HG02852 (cell line): ENCODE measurements at regions not wholly inside any gene's neighbourhood (a gene's known extent, or its start where the extent isn't known, plus 50 kb on each side); places are given as distances from the start of the nearest gene placed in this dataset.
"Not testable (repeated sequence)": the region's sequence is repeated elsewhere in the genome, so short reads cannot be mapped to it uniquely, and the experiment has no call there.

Source experiments
- ATAC-seq: cut with Tn5 transposase; IDR thresholded peaks from one replicate; pipeline ENCODE4 v1.9.1; 2021; ENCODE audit warnings: mild to moderate bottlenecking, moderate library complexity; ENCODE audit not compliant: unreplicated experiment

- no peak for ATAC-seq
Measured at GRCh38 chr9:71286146-71286545, 164.7 kb upstream of the TRPM3 start.

- peak; percentile 79 for ATAC-seq
Measured at GRCh38 chr9:71285191-71285656, 163.8 kb upstream of the TRPM3 start.

- ATAC-seq = not testable (repeated sequence)
Measured at GRCh38 chr9:71282116-71282515, 160.7 kb upstream of the TRPM3 start.

GRCh38 chr9:71279151-71279739, 157.8 kb upstream of the TRPM3 start:
- ATAC-seq = no peak

GRCh38 chr9:71273613-71274012, 152.2 kb upstream of the TRPM3 start:
- ATAC-seq = no peak

GRCh38 chr9:71271602-71272001, 150.2 kb upstream of the TRPM3 start:
- no peak for ATAC-seq

GRCh38 chr9:71270554-71270953, 149.1 kb upstream of the TRPM3 start:
- no peak for ATAC-seq

- ATAC-seq = no peak
Measured at GRCh38 chr9:71269859-71270258, 148.4 kb upstream of the TRPM3 start.

GRCh38 chr9:71268871-71269635, 147.6 kb upstream of the TRPM3 start:
- no peak for ATAC-seq

- ATAC-seq = no peak
Measured at GRCh38 chr9:71263451-71263850, 142.0 kb upstream of the TRPM3 start.

GRCh38 chr9:71260419-71260818, 139.0 kb upstream of the TRPM3 start:
- not testable (repeated sequence) for ATAC-seq

GRCh38 chr9:71254592-71255277, 133.3 kb upstream of the TRPM3 start:
- ATAC-seq = no peak

GRCh38 chr9:71253011-71253410, 131.6 kb upstream of the TRPM3 start:
- no peak for ATAC-seq

- ATAC-seq = no peak
Measured at GRCh38 chr9:71250581-71250980, 129.2 kb upstream of the TRPM3 start.

GRCh38 chr9:71249729-71250317, 128.4 kb upstream of the TRPM3 start:
- ATAC-seq = peak; percentile 79

GRCh38 chr9:71245651-71246050, 124.2 kb upstream of the TRPM3 start:
- no peak for ATAC-seq

- ATAC-seq = no peak
Measured at GRCh38 chr9:71243951-71244350, 122.5 kb upstream of the TRPM3 start.

- no peak for ATAC-seq
Measured at GRCh38 chr9:71242081-71242480, 120.7 kb upstream of the TRPM3 start.

- no peak for ATAC-seq
Measured at GRCh38 chr9:71237051-71237450, 115.6 kb upstream of the TRPM3 start.

- ATAC-seq = no peak
Measured at GRCh38 chr9:71233646-71234045, 112.2 kb upstream of the TRPM3 start.

- no peak for ATAC-seq
Measured at GRCh38 chr9:71223953-71224538, 102.6 kb upstream of the TRPM3 start.
